ENCODE measurements at regions not wholly inside any gene's neighbourhood (a gene's known extent, or its start where the extent isn't known, plus 50 kb on each side); places are given as distances from the start of the nearest gene placed in this dataset.
"Not testable (repeated sequence)": the region's sequence is repeated elsewhere in the genome, so short reads cannot be mapped to it uniquely, and the experiment has no call there.

- WGBS, 2 donors: 73 to 74% methylated on average over 3 of the region's 4 CpGs
- not testable (repeated sequence) for H3K36me3 ChIP-seq (ENCODE audit: control insufficient read depth in 2 of 2, insufficient read depth in 2 of 2, low read length in 1 of 2); H3K27me3 ChIP-seq (ENCODE audit: control insufficient read depth in 1 of 2, insufficient read depth in 2 of 2, low read length in 2 of 2)
These were observed 57.8 kb upstream of the NBPF8 start for GRCh38 chr1:120357046-120357445.

GRCh38 chr1:120356170-120356569 is 58.7 kb upstream of the NBPF8 start:
- 38 to 63% methylated on average over 5 of the region's 8 CpGs for WGBS, 2 donors
- H3K27ac ChIP-seq (ENCODE audit: low read depth in 2 of 2, low read length in 1 of 2); H3K9me3 ChIP-seq (ENCODE audit: control insufficient read depth in 2 of 2, insufficient read depth in 1 of 2, low read depth in 1 of 2, low read length in 1 of 2); H3K4me3 ChIP-seq (ENCODE audit: low read depth in 1 of 2, low read length in 2 of 2); H3K27me3 ChIP-seq (ENCODE audit: control insufficient read depth in 1 of 2, insufficient read depth in 2 of 2, low read length in 2 of 2); H3K4me1 ChIP-seq (ENCODE audit: control insufficient read depth in 2 of 2, insufficient read depth in 2 of 2, low read length in 1 of 2); H3K36me3 ChIP-seq (ENCODE audit: control insufficient read depth in 2 of 2, insufficient read depth in 2 of 2, low read length in 1 of 2): not testable (repeated sequence)

More at GRCh38 chr1:120357046-120357445, 57.8 kb upstream of the NBPF8 start:
- H3K4me1 ChIP-seq (ENCODE audit: control insufficient read depth in 2 of 2, insufficient read depth in 2 of 2, low read length in 1 of 2); H3K27ac ChIP-seq (ENCODE audit: low read depth in 2 of 2, low read length in 1 of 2); H3K4me3 ChIP-seq (ENCODE audit: low read depth in 1 of 2, low read length in 2 of 2); H3K9me3 ChIP-seq (ENCODE audit: control insufficient read depth in 2 of 2, insufficient read depth in 1 of 2, low read depth in 1 of 2, low read length in 1 of 2): not testable (repeated sequence)

- H3K4me1 ChIP-seq (ENCODE audit: control insufficient read depth in 2 of 2, insufficient read depth in 2 of 2, low read length in 1 of 2); H3K36me3 ChIP-seq (ENCODE audit: control insufficient read depth in 2 of 2, insufficient read depth in 2 of 2, low read length in 1 of 2); H3K9me3 ChIP-seq (ENCODE audit: control insufficient read depth in 2 of 2, insufficient read depth in 1 of 2, low read depth in 1 of 2, low read length in 1 of 2); H3K27me3 ChIP-seq (ENCODE audit: control insufficient read depth in 1 of 2, insufficient read depth in 2 of 2, low read length in 2 of 2): not testable (repeated sequence)
- peak overlapping the region; percentile 22 to 39 for H3K4me3 ChIP-seq (ENCODE audit: low read depth in 1 of 2, low read length in 2 of 2)
- H3K27ac ChIP-seq (ENCODE audit: low read depth in 2 of 2, low read length in 1 of 2): peak overlapping the region; percentile 57 to 85
- WGBS, 2 donors: 9 to 29% methylated on average over 12 to 22 of the region's 30 CpGs
These were observed 60.1 kb upstream of the NBPF8 start for GRCh38 chr1:120354618-120355184.

GRCh38 chr1:120342231-120343073 is 72.4 kb upstream of the NBPF8 start:
- Histone ChIP-seq H3K4me3 (ENCODE audit: low read depth in 1 of 2, low read length in 2 of 2) (peak overlapping the region in 1 of 2 donors; percentile 15), H3K27ac (ENCODE audit: low read depth in 2 of 2, low read length in 1 of 2) (peak overlapping the region in 1 of 2 donors; percentile 13)
- 5% methylated on average over 15 to 25 of the region's 44 CpGs for WGBS, 2 donors
- not testable (repeated sequence) for H3K36me3 ChIP-seq (ENCODE audit: control insufficient read depth in 2 of 2, insufficient read depth in 2 of 2, low read length in 1 of 2); H3K27me3 ChIP-seq (ENCODE audit: control insufficient read depth in 1 of 2, insufficient read depth in 2 of 2, low read length in 2 of 2); H3K4me1 ChIP-seq (ENCODE audit: control insufficient read depth in 2 of 2, insufficient read depth in 2 of 2, low read length in 1 of 2); H3K9me3 ChIP-seq (ENCODE audit: control insufficient read depth in 2 of 2, insufficient read depth in 1 of 2, low read depth in 1 of 2, low read length in 1 of 2)

- not testable (repeated sequence) for H3K9me3 ChIP-seq (ENCODE audit: control insufficient read depth in 2 of 2, insufficient read depth in 1 of 2, low read depth in 1 of 2, low read length in 1 of 2); H3K4me1 ChIP-seq (ENCODE audit: control insufficient read depth in 2 of 2, insufficient read depth in 2 of 2, low read length in 1 of 2); H3K27me3 ChIP-seq (ENCODE audit: control insufficient read depth in 1 of 2, insufficient read depth in 2 of 2, low read length in 2 of 2); H3K36me3 ChIP-seq (ENCODE audit: control insufficient read depth in 2 of 2, insufficient read depth in 2 of 2, low read length in 1 of 2)
- WGBS, 2 donors: 0 to 1% methylated on average over 6 to 15 of the region's 24 CpGs
- Histone ChIP-seq H3K4me3 (ENCODE audit: low read depth in 1 of 2, low read length in 2 of 2) (peak overlapping the region; percentile 19 to 58), H3K27ac (ENCODE audit: low read depth in 2 of 2, low read length in 1 of 2) (peak overlapping the region in 1 of 2 donors; percentile 67)
These were observed 73.1 kb upstream of the NBPF8 start for GRCh38 chr1:120341756-120342155.

- H3K27me3 ChIP-seq (ENCODE audit: control insufficient read depth in 1 of 2, insufficient read depth in 2 of 2, low read length in 2 of 2); H3K4me1 ChIP-seq (ENCODE audit: control insufficient read depth in 2 of 2, insufficient read depth in 2 of 2, low read length in 1 of 2); H3K9me3 ChIP-seq (ENCODE audit: control insufficient read depth in 2 of 2, insufficient read depth in 1 of 2, low read depth in 1 of 2, low read length in 1 of 2); H3K36me3 ChIP-seq (ENCODE audit: control insufficient read depth in 2 of 2, insufficient read depth in 2 of 2, low read length in 1 of 2): not testable (repeated sequence)
- Histone ChIP-seq H3K27ac (ENCODE audit: low read depth in 2 of 2, low read length in 1 of 2) (peak overlapping the region in 1 of 2 donors; percentile 39), H3K4me3 (ENCODE audit: low read depth in 1 of 2, low read length in 2 of 2) (peak overlapping the region; percentile 19 to 58)
- 0 to 1% methylated on average over 11 to 38 of the region's 78 CpGs for WGBS, 2 donors
These were observed 73.7 kb upstream of the NBPF8 start for GRCh38 chr1:120340838-120341751.

GRCh38 chr1:120315738-120316137 is 99.1 kb upstream of the NBPF8 start:
- H3K4me3 ChIP-seq (ENCODE audit: low read depth in 1 of 2, low read length in 2 of 2); H3K9me3 ChIP-seq (ENCODE audit: control insufficient read depth in 2 of 2, insufficient read depth in 1 of 2, low read depth in 1 of 2, low read length in 1 of 2); H3K4me1 ChIP-seq (ENCODE audit: control insufficient read depth in 2 of 2, insufficient read depth in 2 of 2, low read length in 1 of 2); H3K27me3 ChIP-seq (ENCODE audit: control insufficient read depth in 1 of 2, insufficient read depth in 2 of 2, low read length in 2 of 2); H3K27ac ChIP-seq (ENCODE audit: low read depth in 2 of 2, low read length in 1 of 2); H3K36me3 ChIP-seq (ENCODE audit: control insufficient read depth in 2 of 2, insufficient read depth in 2 of 2, low read length in 1 of 2): not testable (repeated sequence)
- WGBS, 2 donors: no CpG with 5 or more reads among the region's 2 CpGs

DNA sequence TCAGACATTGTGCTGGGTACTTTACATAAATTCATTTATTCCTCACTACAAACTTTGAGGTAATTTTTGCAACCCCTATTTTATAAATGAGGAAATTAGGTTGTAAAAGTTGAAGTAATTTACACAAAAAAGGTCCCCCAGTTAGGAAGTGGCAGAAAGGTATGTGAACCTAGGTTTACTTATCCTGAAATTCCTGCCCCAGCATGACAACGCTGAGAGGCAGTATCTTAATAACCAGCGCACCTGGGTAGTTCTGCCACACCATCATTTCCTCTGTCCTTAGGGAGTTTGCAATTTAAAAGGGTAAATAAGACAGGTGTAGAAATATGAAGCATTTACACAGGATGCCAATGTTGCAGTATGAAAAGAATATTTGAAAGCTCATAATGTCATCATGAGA is 102.9 kb upstream of the NBPF8 start:
- not testable (repeated sequence) for H3K36me3 ChIP-seq (ENCODE audit: control insufficient read depth in 2 of 2, insufficient read depth in 2 of 2, low read length in 1 of 2); H3K27me3 ChIP-seq (ENCODE audit: control insufficient read depth in 1 of 2, insufficient read depth in 2 of 2, low read length in 2 of 2); H3K27ac ChIP-seq (ENCODE audit: low read depth in 2 of 2, low read length in 1 of 2); H3K4me3 ChIP-seq (ENCODE audit: low read depth in 1 of 2, low read length in 2 of 2); H3K4me1 ChIP-seq (ENCODE audit: control insufficient read depth in 2 of 2, insufficient read depth in 2 of 2, low read length in 1 of 2); H3K9me3 ChIP-seq (ENCODE audit: control insufficient read depth in 2 of 2, insufficient read depth in 1 of 2, low read depth in 1 of 2, low read length in 1 of 2)
- no CpG with 5 or more reads among the region's 2 CpGs for WGBS, 2 donors

- not testable (repeated sequence) for H3K4me1 ChIP-seq (ENCODE audit: control insufficient read depth in 2 of 2, insufficient read depth in 2 of 2, low read length in 1 of 2); H3K27ac ChIP-seq (ENCODE audit: low read depth in 2 of 2, low read length in 1 of 2); H3K27me3 ChIP-seq (ENCODE audit: control insufficient read depth in 1 of 2, insufficient read depth in 2 of 2, low read length in 2 of 2); H3K36me3 ChIP-seq (ENCODE audit: control insufficient read depth in 2 of 2, insufficient read depth in 2 of 2, low read length in 1 of 2); H3K4me3 ChIP-seq (ENCODE audit: low read depth in 1 of 2, low read length in 2 of 2); H3K9me3 ChIP-seq (ENCODE audit: control insufficient read depth in 2 of 2, insufficient read depth in 1 of 2, low read depth in 1 of 2, low read length in 1 of 2)
- no CpG with 5 or more reads among the region's 1 CpG for WGBS, 2 donors
These were observed 105.8 kb upstream of the NBPF8 start for GRCh38 chr1:120308940-120309578.

All from esophagus (tissue), 2 donors.